A673 (cell line): ENCODE measurements at regions not wholly inside any gene's neighbourhood (a gene's known extent, or its start where the extent isn't known, plus 50 kb on each side); places are given as distances from the start of the nearest gene placed in this dataset.

ENCODE experiments used
- EZH2 ChIP-seq: fragments of 200-600 bp; sonication (generic); IDR thresholded peaks from 2 replicates; pipeline ENCODE4 v1.6.1; 2017; ENCODE audit warnings: borderline replicate concordance, low read depth, mild to moderate bottlenecking, mixed read lengths, antibody characterized with exemption, low read length; ENCODE audit not compliant: poor library complexity, severe bottlenecking
- TF ChIP-seq, protein P1 (sequence below): fragments of 300-800, 200-600 bp; sonication (generic); conservative IDR thresholded peaks from 2 replicates; pipeline ENCODE4 v1.5.1; 2017; ENCODE audit warnings: low read depth, mild to moderate bottlenecking, antibody characterized with exemption, low read length, moderate library complexity, mixed read lengths

DNA sequence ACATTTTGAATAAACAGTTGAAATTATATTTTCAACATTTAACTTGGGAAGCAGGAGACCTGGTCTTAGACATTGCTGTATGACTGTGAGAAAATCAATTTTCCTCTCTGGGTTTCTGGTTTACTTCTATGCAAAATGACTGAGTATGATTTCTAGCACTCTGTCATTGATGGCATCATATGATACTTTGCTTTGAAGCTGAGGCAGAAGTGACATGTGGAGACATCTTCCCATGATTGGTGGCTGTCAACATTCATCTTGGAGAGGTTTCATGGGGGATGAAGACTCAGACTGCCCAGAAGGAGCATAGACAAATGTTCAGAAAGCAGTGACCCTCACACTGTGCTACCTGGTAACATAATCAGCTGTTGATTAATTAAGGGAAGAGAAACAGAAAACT is 477.9 kb downstream of the PDCD6IP start:
- TF ChIP-seq, protein P1, sequence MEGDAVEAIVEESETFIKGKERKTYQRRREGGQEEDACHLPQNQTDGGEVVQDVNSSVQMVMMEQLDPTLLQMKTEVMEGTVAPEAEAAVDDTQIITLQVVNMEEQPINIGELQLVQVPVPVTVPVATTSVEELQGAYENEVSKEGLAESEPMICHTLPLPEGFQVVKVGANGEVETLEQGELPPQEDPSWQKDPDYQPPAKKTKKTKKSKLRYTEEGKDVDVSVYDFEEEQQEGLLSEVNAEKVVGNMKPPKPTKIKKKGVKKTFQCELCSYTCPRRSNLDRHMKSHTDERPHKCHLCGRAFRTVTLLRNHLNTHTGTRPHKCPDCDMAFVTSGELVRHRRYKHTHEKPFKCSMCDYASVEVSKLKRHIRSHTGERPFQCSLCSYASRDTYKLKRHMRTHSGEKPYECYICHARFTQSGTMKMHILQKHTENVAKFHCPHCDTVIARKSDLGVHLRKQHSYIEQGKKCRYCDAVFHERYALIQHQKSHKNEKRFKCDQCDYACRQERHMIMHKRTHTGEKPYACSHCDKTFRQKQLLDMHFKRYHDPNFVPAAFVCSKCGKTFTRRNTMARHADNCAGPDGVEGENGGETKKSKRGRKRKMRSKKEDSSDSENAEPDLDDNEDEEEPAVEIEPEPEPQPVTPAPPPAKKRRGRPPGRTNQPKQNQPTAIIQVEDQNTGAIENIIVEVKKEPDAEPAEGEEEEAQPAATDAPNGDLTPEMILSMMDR, result no peak
- no peak for TF ChIP-seq EZH2
